Dermis blood vessel endothelial cell (primary cell): ENCODE measurements at regions not wholly inside any gene's neighbourhood (a gene's known extent, or its start where the extent isn't known, plus 50 kb on each side); places are given as distances from the start of the nearest gene placed in this dataset.

Experiments
- DNase-seq: peaks from one replicate; pipeline ENCODE4 v3.0.0; 2010

GRCh38 chr7:85564861-85565260 lies 378.0 kb upstream of the SEMA3D start:
- no peak for DNase-seq

GRCh38 chr7:85561706-85562105 lies 374.9 kb upstream of the SEMA3D start:
- DNase-seq: no peak

- peak; percentile 71 for DNase-seq
Observed at GRCh38 chr7:85554236-85555178, 367.7 kb upstream of the SEMA3D start.

DNA sequence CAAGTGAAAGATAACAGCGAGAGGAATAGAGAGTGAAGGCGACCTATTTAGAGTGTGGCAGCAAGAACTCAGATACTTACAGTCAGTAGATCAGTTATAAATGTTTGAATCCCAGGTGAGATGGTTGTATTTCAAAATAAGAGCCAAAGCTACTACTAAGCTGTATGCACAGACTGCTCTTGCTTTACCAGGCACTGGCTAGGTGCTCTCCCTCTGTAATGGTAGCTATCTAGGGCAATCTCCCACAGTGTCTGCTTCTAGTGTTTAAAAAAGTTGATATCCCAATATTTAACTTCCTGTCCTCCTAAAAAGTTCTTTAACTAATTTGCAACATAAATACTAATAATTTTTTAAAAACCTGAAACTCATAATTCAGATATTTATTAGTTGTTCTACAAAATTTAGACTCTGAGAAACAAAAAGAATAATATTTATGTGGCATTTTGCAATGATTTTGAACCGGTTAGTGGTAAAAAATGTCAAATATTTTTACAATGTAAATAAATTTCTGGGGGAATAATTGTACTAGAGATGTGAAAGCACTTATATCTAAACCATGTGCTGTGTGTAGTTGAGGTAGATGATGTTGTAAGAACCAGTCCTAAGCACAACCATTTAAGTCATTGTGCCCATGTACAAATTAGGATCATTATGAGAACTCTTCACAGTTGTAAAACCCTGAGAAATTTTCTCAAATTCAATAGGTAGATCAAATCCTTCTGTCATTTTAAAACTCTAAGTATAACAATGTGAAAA lies 349.3 kb upstream of the SEMA3D start:
- DNase-seq: no peak

DNA sequence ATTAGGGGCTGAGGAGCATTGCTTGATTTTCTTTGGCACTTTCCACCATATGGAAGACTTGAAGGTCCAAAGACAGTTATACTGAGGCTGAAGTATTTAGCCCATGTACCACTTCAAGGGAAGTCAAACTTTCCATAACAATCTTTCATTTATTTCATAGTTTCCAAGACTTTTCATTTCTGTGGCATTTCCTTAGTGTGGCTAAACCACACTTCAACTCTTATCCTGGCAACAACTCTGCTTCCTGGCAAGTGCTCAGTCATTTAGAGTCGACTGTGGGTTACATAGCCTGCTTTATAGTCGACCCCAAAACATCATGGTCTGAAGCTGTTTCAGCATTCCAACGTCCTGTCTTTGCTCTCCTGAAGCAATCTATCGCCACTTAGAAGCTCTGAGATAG lies 343.0 kb upstream of the SEMA3D start:
- DNase-seq: no peak

- DNase-seq: no peak
Observed at GRCh38 chr7:85529201-85529600, 342.3 kb upstream of the SEMA3D start.

DNA sequence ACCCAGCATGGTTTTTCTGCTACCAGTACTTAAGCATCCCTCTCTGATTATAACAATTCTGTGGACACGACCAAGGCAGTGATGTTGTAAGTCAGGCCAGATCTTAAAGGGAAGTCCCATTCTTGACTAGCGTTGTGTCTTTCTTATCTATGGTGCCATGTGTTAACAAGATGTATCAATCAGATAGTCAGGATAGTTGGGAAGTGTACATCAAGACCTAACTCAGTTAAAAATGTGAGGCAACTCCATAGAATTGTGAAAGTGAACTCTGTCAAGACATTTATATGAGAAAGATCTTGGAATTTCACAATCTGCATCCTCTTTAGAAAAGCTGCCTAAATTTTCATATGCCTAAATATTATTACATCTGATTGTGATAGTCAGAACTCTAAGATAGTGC lies 341.7 kb upstream of the SEMA3D start:
- no peak for DNase-seq

GRCh38 chr7:85525676-85526075 lies 338.8 kb upstream of the SEMA3D start:
- DNase-seq: no peak

DNA sequence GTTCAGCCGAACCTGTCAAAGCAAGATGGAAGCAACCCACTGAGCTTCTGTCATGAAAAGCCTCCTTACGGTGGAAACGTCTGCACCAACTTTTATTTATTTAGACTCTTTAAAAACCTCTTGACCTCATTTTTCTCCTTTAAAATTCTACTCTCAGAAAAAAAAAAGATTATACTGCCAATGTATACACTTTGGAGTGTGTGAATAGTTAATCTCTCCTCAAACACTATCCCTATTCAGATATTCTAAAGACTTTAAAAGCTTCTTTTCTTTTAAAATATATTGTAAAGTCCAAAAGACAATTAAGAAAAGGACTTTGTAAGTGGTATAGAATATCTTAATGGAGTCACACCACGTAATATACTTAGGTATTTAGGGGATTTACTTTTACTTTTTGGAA lies 335.2 kb upstream of the SEMA3D start:
- DNase-seq: no peak

DNA sequence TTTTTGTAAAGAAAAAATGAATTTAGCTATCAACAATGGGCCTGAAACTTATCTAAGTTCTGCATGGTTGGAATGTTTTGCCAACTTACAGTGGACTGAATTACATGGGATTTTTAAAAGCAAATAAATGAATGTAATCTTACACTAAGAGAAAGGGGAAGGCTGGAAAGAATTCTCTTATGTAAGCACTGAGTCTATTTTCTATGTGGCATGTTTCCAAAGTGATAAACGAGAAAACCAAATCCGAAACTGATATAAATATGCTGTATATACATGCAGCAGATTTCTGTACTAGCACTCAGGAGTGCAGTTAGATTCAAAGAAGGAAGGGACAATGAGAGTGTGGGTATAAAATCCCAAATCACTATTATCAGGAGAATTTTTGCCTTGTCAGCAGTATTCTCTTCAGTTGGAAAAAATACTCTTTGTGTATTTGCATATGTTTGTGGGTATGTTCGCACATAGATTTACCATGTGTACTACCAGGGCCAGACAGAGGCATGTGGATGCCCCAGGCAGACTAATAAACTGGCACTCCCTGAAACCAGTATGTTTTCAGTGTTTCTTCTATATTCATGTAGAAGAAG lies 334.3 kb upstream of the SEMA3D start:
- no peak for DNase-seq

DNA sequence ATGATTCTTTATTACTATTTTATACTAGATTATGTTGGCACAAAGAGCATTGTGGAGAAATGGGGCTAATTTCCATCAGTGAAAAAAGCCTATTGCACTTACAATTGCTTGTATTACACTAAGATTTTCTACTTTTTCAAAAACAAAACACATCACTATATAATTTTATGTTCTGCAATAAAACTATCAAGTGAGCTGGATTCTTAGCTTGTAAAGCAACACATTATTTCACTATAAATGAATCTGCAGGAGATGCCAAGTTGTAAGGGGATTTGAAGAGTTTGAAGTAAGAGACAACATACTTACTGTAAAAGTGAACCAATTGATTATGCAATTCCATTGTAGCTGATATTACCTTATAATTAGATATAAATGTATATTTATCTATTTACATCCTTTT lies 333.3 kb upstream of the SEMA3D start:
- no peak for DNase-seq

DNA sequence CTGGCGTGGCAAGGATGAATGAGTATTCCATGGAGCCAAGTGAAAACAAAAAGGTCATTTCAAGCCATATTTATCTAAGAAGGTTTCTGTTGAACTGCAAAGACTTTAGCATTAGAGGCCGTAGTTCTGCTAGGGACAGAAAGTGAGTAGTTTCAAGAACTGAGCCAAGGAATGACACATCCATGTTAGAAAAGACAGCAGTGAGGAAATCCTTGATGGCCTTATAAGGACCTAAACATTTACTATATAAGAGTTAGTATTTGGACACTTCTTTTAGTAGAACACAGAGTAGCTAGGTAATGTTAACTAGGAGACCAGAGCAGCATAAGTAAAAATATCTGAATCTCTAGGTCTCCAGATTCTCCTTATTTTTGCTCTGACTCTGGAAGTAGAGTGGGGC lies 329.8 kb upstream of the SEMA3D start:
- no peak for DNase-seq

DNA sequence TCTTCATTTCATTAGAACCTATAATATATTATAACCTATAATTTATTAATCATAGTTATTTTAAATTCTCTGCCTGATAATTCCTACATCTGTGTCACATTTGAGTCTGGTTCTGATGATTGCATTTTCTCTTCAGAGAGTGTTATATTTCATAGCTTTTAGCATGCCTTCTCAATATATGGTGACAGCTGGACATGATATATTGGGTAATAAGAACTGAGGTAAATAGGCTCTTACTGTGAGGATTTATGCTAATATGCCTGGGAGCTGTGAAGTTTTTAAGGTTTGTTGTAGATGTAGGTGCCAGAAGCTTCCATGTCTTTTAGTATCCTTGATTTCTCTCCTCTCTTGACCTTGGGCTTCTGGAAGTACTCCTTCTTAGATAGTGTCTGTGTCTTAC lies 325.9 kb upstream of the SEMA3D start:
- no peak for DNase-seq

- DNase-seq: no peak
Observed at GRCh38 chr7:85510287-85510686, 323.4 kb upstream of the SEMA3D start.

GRCh38 chr7:85509476-85509875 lies 322.6 kb upstream of the SEMA3D start:
- DNase-seq: no peak

GRCh38 chr7:85508642-85509410 lies 322.0 kb upstream of the SEMA3D start:
- no peak for DNase-seq

- DNase-seq: no peak
Observed at GRCh38 chr7:85498031-85498430, 311.2 kb upstream of the SEMA3D start.

GRCh38 chr7:85489498-85489897 lies 302.6 kb upstream of the SEMA3D start:
- no peak for DNase-seq

DNA sequence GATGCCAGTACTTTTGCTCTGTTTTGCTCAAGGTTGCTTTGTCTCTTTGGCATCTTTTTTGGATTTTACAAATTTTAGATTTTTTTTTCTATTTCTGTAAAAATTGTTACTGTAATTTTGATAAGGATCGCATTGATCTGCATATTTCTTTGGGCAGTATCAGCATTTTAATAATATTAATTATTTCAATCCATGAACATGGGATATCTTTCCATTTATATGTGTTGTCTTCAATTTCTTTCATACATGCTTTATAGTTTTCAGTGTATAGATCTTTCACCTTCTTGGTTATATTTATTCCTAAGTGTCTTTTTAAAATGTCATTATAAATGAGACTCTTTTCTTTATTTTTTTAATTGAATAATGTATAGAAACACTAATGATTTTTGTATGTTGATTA lies 301.6 kb upstream of the SEMA3D start:
- no peak for DNase-seq

GRCh38 chr7:85483177-85483576 lies 296.3 kb upstream of the SEMA3D start:
- DNase-seq: no peak

DNA sequence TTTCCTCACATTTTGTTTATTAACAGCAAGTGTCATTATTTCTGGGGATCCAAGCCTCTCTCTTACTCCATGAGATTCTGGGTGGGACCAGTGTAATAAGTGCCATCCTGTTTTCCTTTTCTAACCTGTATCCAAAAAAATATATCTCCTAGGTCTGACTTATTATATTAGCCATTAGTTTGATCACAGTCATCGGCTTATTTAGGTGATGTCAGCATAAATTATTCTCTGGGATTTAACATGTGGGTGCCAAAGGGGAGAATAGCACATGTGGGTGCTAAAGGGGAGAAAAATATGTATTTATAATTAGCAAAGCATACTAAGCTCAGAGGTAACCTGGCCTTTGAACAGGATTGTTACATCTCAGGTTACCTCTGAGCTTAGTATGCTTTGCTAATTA lies 293.8 kb upstream of the SEMA3D start:
- DNase-seq: no peak

GRCh38 chr7:85479918-85480643 lies 293.2 kb upstream of the SEMA3D start:
- DNase-seq: no peak
